ENCODE measurements at regions not wholly inside any gene's neighbourhood (a gene's known extent, or its start where the extent isn't known, plus 50 kb on each side); places are given as distances from the start of the nearest gene placed in this dataset.
"Not testable (repeated sequence)": the region's sequence is repeated elsewhere in the genome, so short reads cannot be mapped to it uniquely, and the experiment has no call there.

GRCh38 chr6:3911130-3911529 lies 62.0 kb downstream of the FAM50B start:
- no peak for TF ChIP-seq FOXP2 (optimal IDR thresholded peaks at IDR 0.05; ENCODE audit: control extremely low read depth, extremely low read length, insufficient read depth)
- TF ChIP-seq POLR2AphosphoS5 (IDR thresholded peaks at IDR 0.05; ENCODE audit: borderline replicate concordance, low read depth, low read length): no peak
- no peak for TF ChIP-seq EZH2 (IDR thresholded peaks at IDR 0.05)
- H3K9me3 ChIP-seq (ENCODE audit: low read depth, low read length): no peaks in the 10 kb centered on the region
- H3K36me3 ChIP-seq (ENCODE audit: insufficient read depth, low read length): no peaks in the 10 kb centered on the region
- DNase-seq (ENCODE audit: low read depth, low spot score): no peak
- H3K9ac ChIP-seq (ENCODE audit: insufficient read length): no peak overlapping the region
- no peak overlapping the region for H3K27ac ChIP-seq
- no peak overlapping the region for H3K4me3 ChIP-seq

GRCh38 chr6:3911614-3912336 lies 62.6 kb downstream of the FAM50B start:
- no peak for TF ChIP-seq FOXP2 (optimal IDR thresholded peaks at IDR 0.05; ENCODE audit: control extremely low read depth, extremely low read length, insufficient read depth)
- no peak for TF ChIP-seq POLR2AphosphoS5 (IDR thresholded peaks at IDR 0.05; ENCODE audit: borderline replicate concordance, low read depth, low read length)
- no peak for TF ChIP-seq EZH2 (IDR thresholded peaks at IDR 0.05)
- Histone ChIP-seq H3K4me3 (no peak overlapping the region), H3K9me3 (ENCODE audit: low read depth, low read length) (no peaks in the 10 kb centered on the region), H3K36me3 (ENCODE audit: insufficient read depth, low read length) (no peaks in the 10 kb centered on the region), H3K9ac (ENCODE audit: insufficient read length) (no peak overlapping the region), H3K27ac (no peak overlapping the region)
- no peak for DNase-seq (ENCODE audit: low read depth, low spot score)

GRCh38 chr6:3912361-3913076 lies 63.3 kb downstream of the FAM50B start:
- no peaks in the 10 kb centered on the region for H3K36me3 ChIP-seq (ENCODE audit: insufficient read depth, low read length)
- H3K9ac ChIP-seq (ENCODE audit: insufficient read length): no peak overlapping the region
- H3K27ac ChIP-seq: no peak overlapping the region
- H3K4me3 ChIP-seq: no peak overlapping the region
- TF ChIP-seq FOXP2 (optimal IDR thresholded peaks at IDR 0.05; ENCODE audit: control extremely low read depth, extremely low read length, insufficient read depth) (no peak), EZH2 (IDR thresholded peaks at IDR 0.05) (no peak), POLR2AphosphoS5 (IDR thresholded peaks at IDR 0.05; ENCODE audit: borderline replicate concordance, low read depth, low read length) (no peak)
- H3K9me3 ChIP-seq (ENCODE audit: low read depth, low read length): no peaks in the 10 kb centered on the region
- DNase-seq (ENCODE audit: low read depth, low spot score): no peak

- H3K9ac ChIP-seq (ENCODE audit: insufficient read length): no peak overlapping the region
- no peaks in the 10 kb centered on the region for H3K36me3 ChIP-seq (ENCODE audit: insufficient read depth, low read length)
- TF ChIP-seq FOXP2 (optimal IDR thresholded peaks at IDR 0.05; ENCODE audit: control extremely low read depth, extremely low read length, insufficient read depth) (no peak), POLR2AphosphoS5 (IDR thresholded peaks at IDR 0.05; ENCODE audit: borderline replicate concordance, low read depth, low read length) (no peak), EZH2 (IDR thresholded peaks at IDR 0.05) (no peak)
- no peak overlapping the region for H3K4me3 ChIP-seq
- H3K9me3 ChIP-seq (ENCODE audit: low read depth, low read length): no peaks in the 10 kb centered on the region
- H3K27ac ChIP-seq: no peak overlapping the region
- no peak for DNase-seq (ENCODE audit: low read depth, low spot score)
Observed at GRCh38 chr6:3913077-3913957, 64.1 kb downstream of the FAM50B start.

GRCh38 chr6:3913958-3914337 lies 64.8 kb downstream of the FAM50B start:
- DNase-seq (ENCODE audit: low read depth, low spot score): no peak
- Histone ChIP-seq H3K9ac (ENCODE audit: insufficient read length) (no peak overlapping the region), H3K27ac (no peak overlapping the region), H3K9me3 (ENCODE audit: low read depth, low read length) (no peaks in the 10 kb centered on the region), H3K36me3 (ENCODE audit: insufficient read depth, low read length) (no peaks in the 10 kb centered on the region), H3K4me3 (no peak overlapping the region)
- TF ChIP-seq FOXP2 (optimal IDR thresholded peaks at IDR 0.05; ENCODE audit: control extremely low read depth, extremely low read length, insufficient read depth) (no peak), EZH2 (IDR thresholded peaks at IDR 0.05) (no peak), POLR2AphosphoS5 (IDR thresholded peaks at IDR 0.05; ENCODE audit: borderline replicate concordance, low read depth, low read length) (no peak)

- H3K36me3 ChIP-seq (ENCODE audit: insufficient read depth, low read length): no peaks in the 10 kb centered on the region
- no peak for DNase-seq (ENCODE audit: low read depth, low spot score)
- TF ChIP-seq POLR2AphosphoS5 (IDR thresholded peaks at IDR 0.05; ENCODE audit: borderline replicate concordance, low read depth, low read length): no peak
- no peak for TF ChIP-seq EZH2 (IDR thresholded peaks at IDR 0.05)
- no peak for TF ChIP-seq FOXP2 (optimal IDR thresholded peaks at IDR 0.05; ENCODE audit: control extremely low read depth, extremely low read length, insufficient read depth)
- no peak overlapping the region for H3K27ac ChIP-seq
- no peaks in the 10 kb centered on the region for H3K9me3 ChIP-seq (ENCODE audit: low read depth, low read length)
- H3K4me3 ChIP-seq: no peak overlapping the region
- no peak overlapping the region for H3K9ac ChIP-seq (ENCODE audit: insufficient read length)
Observed at GRCh38 chr6:3915076-3915791, 66.1 kb downstream of the FAM50B start.

- H3K9me3 ChIP-seq (ENCODE audit: low read depth, low read length): no peaks in the 10 kb centered on the region
- H3K36me3 ChIP-seq (ENCODE audit: insufficient read depth, low read length): no peaks in the 10 kb centered on the region
- no peak overlapping the region for H3K4me3 ChIP-seq
- no peak overlapping the region for H3K9ac ChIP-seq (ENCODE audit: insufficient read length)
- no peak for TF ChIP-seq POLR2AphosphoS5 (IDR thresholded peaks at IDR 0.05; ENCODE audit: borderline replicate concordance, low read depth, low read length)
- no peak overlapping the region for H3K27ac ChIP-seq
- no peak for DNase-seq (ENCODE audit: low read depth, low spot score)
Observed at GRCh38 chr6:3916211-3916610, 67.0 kb downstream of the FAM50B start.

- not testable (repeated sequence) for H3K27ac ChIP-seq; H3K9me3 ChIP-seq (ENCODE audit: low read depth, low read length); DNase-seq (ENCODE audit: low read depth, low spot score)
Observed at GRCh38 chr6:3916749-3917148, 67.6 kb downstream of the FAM50B start.

More at GRCh38 chr6:3916749-3917148, 67.6 kb downstream of the FAM50B start:
- H3K4me3 ChIP-seq; H3K36me3 ChIP-seq (ENCODE audit: insufficient read depth, low read length); H3K9ac ChIP-seq (ENCODE audit: insufficient read length): not testable (repeated sequence)

Data from SK-N-MC (cell line).